ENCODE measurements at regions not wholly inside any gene's neighbourhood (a gene's known extent, or its start where the extent isn't known, plus 50 kb on each side); places are given as distances from the start of the nearest gene placed in this dataset.

GRCh38 chr13:90533866-90534265, 813.6 kb upstream of the MIR17HG start:
- Histone ChIP-seq H3K27me3 (replicated peaks; ENCODE audit: insufficient read depth) (no peaks in the 10 kb centered on the region), H3K4me3 (no peak overlapping the region), H3K27ac (no peak overlapping the region), H3K36me3 (no peaks in the 10 kb centered on the region), H3K4me1 (replicated peaks) (no peaks in the 10 kb centered on the region), H3K9me3 (no peaks in the 10 kb centered on the region)
- intact Hi-C loops (cut with DNase I) = no loop called here
- WGBS = 76% methylated on average over 2 of the region's 2 CpGs
- no peak for DNase-seq (ENCODE audit: low spot score)
- TF ChIP-seq CTCF (IDR thresholded peaks at IDR 0.05) (no peak), POLR2AphosphoS5 (IDR thresholded peaks at IDR 0.05) (no peak), POLR2A (IDR thresholded peaks at IDR 0.05) (no peak)

- no peaks in the 10 kb centered on the region for H3K4me1 ChIP-seq (replicated peaks)
- 75% methylated on average over 7 of the region's 7 CpGs for WGBS
- no peaks in the 10 kb centered on the region for H3K9me3 ChIP-seq
- no peak for DNase-seq (ENCODE audit: low spot score)
- H3K36me3 ChIP-seq = no peaks in the 10 kb centered on the region
- intact Hi-C loops (cut with DNase I) = no loop called here
- TF ChIP-seq CTCF (IDR thresholded peaks at IDR 0.05) = no peak
- no peak for TF ChIP-seq POLR2AphosphoS5 (IDR thresholded peaks at IDR 0.05)
- TF ChIP-seq POLR2A (IDR thresholded peaks at IDR 0.05) = no peak
- H3K27ac ChIP-seq = no peak overlapping the region
- no peaks in the 10 kb centered on the region for H3K27me3 ChIP-seq (replicated peaks; ENCODE audit: insufficient read depth)
- H3K4me3 ChIP-seq = no peak overlapping the region
Observed at GRCh38 chr13:90534617-90535370, 812.7 kb upstream of the MIR17HG start.

GRCh38 chr13:90535421-90535820, 812.1 kb upstream of the MIR17HG start:
- no peak for DNase-seq (ENCODE audit: low spot score)
- TF ChIP-seq CTCF (IDR thresholded peaks at IDR 0.05) (no peak), POLR2A (IDR thresholded peaks at IDR 0.05) (no peak), POLR2AphosphoS5 (IDR thresholded peaks at IDR 0.05) (no peak)
- Histone ChIP-seq H3K36me3 (no peaks in the 10 kb centered on the region), H3K9me3 (no peaks in the 10 kb centered on the region), H3K27me3 (replicated peaks; ENCODE audit: insufficient read depth) (no peaks in the 10 kb centered on the region), H3K4me1 (replicated peaks) (no peaks in the 10 kb centered on the region), H3K4me3 (no peak overlapping the region), H3K27ac (no peak overlapping the region)
- intact Hi-C loops (cut with DNase I) = no loop called here
- 65% methylated on average over 2 of the region's 2 CpGs for WGBS

GRCh38 chr13:90538063-90538462, 809.4 kb upstream of the MIR17HG start:
- H3K36me3 ChIP-seq = no peaks in the 10 kb centered on the region
- H3K9me3 ChIP-seq = no peaks in the 10 kb centered on the region
- H3K27me3 ChIP-seq (replicated peaks; ENCODE audit: insufficient read depth) = no peaks in the 10 kb centered on the region
- intact Hi-C loops (cut with DNase I) = no loop called here
- TF ChIP-seq POLR2A (IDR thresholded peaks at IDR 0.05) = no peak
- no peak for TF ChIP-seq POLR2AphosphoS5 (IDR thresholded peaks at IDR 0.05)
- no peak for TF ChIP-seq CTCF (IDR thresholded peaks at IDR 0.05)
- no peaks in the 10 kb centered on the region for H3K4me1 ChIP-seq (replicated peaks)
- WGBS = 100% methylated on average over 2 of the region's 2 CpGs
- no peak for DNase-seq (ENCODE audit: low spot score)
- H3K4me3 ChIP-seq = no peak overlapping the region
- H3K27ac ChIP-seq = no peak overlapping the region

- Histone ChIP-seq H3K9me3 (no peaks in the 10 kb centered on the region), H3K27me3 (replicated peaks; ENCODE audit: insufficient read depth) (no peaks in the 10 kb centered on the region), H3K27ac (no peak overlapping the region), H3K4me3 (no peak overlapping the region), H3K4me1 (replicated peaks) (no peaks in the 10 kb centered on the region), H3K36me3 (no peaks in the 10 kb centered on the region)
- TF ChIP-seq POLR2AphosphoS5 (IDR thresholded peaks at IDR 0.05) (no peak), CTCF (IDR thresholded peaks at IDR 0.05) (no peak), POLR2A (IDR thresholded peaks at IDR 0.05) (no peak)
- DNase-seq (ENCODE audit: low spot score) = no peak
- intact Hi-C loops (cut with DNase I) = no loop called here
Observed at GRCh38 chr13:90541346-90541745, 806.1 kb upstream of the MIR17HG start.

Measured in prostate gland (tissue), 2 donors.